Calu3 (cell line): ENCODE measurements at regions not wholly inside any gene's neighbourhood (a gene's known extent, or its start where the extent isn't known, plus 50 kb on each side); places are given as distances from the start of the nearest gene placed in this dataset.
A peak's percentile ranks its signal among the peaks of the same experiment; 100 is the strongest.

Source experiments
- BruUV-seq: library from RNA; stranded (reverse); fragments of 400-500 nt; replicated peaks from 2 replicates; lab custom pipeline; 2021; lab: Mats Ljungman, UMichigan
- CTCF ChIA-PET: fragments of 300-600 bp; sonication (Branson Sonifier 250); formaldehyde crosslinking; loops from one replicate; lab custom pipeline; 2022; ENCODE audit warnings: antibody characterized with exemption; lab: Charles Lee
- DNase-seq: peaks from one replicate; pipeline ENCODE4 v3.0.0; 2022
- H3K27ac Mint-ChIP-seq: one replicate; pipeline ENCODE4 v1.8.0; 2022; ENCODE audit warnings: mixed read lengths; ENCODE audit not compliant: unreplicated experiment
- H3K27me3 Mint-ChIP-seq: one replicate; pipeline ENCODE4 v1.8.0; 2022; ENCODE audit warnings: mixed read lengths; ENCODE audit not compliant: unreplicated experiment
- H3K36me3 Mint-ChIP-seq: one replicate; pipeline ENCODE4 v1.8.0; 2022; ENCODE audit warnings: mild to moderate bottlenecking, moderate library complexity, mixed read lengths; ENCODE audit not compliant: insufficient read depth, unreplicated experiment
- H3K4me1 Mint-ChIP-seq: one replicate; pipeline ENCODE4 v1.8.0; 2022; ENCODE audit warnings: mild to moderate bottlenecking, low read depth, mixed read lengths; ENCODE audit not compliant: unreplicated experiment
- H3K4me3 Mint-ChIP-seq: one replicate; pipeline ENCODE4 v1.8.0; 2022; ENCODE audit warnings: mild to moderate bottlenecking, low read depth, moderate library complexity, mixed read lengths; ENCODE audit not compliant: unreplicated experiment
- H3K9me3 Mint-ChIP-seq: one replicate; pipeline ENCODE4 v1.8.0; 2022; ENCODE audit warnings: low read depth, mixed read lengths; ENCODE audit not compliant: unreplicated experiment
- CTCF ChIP-seq: fragments of 200-600 bp; IDR thresholded peaks from one replicate; pipeline ENCODE4 v1.8.0; 2022; ENCODE audit warnings: antibody characterized with exemption; ENCODE audit not compliant: unreplicated experiment
- intact Hi-C: fragments of 100-400 bp; cut with micrococcal nuclease; formaldehyde crosslinking; loops from one replicate; pipeline ENCODE4 v1.10.0; 2022; ENCODE audit not compliant: unreplicated experiment

GRCh38 chr11:22516111-22516510, 109.5 kb downstream of the FANCF start:
- Mint-ChIP-seq H3K4me1 (peaks cover 4% of the 10 kb centered on the region), H3K27ac (no peak overlapping the region), H3K9me3 (no peaks in the 10 kb centered on the region), H3K4me3 (no peak overlapping the region), H3K36me3 (no peaks in the 10 kb centered on the region), H3K27me3 (no peaks in the 10 kb centered on the region)
- no peak for TF ChIP-seq CTCF
- DNase-seq, result no peak
- intact Hi-C loops, result no loop called here
- CTCF ChIA-PET, result interaction anchor here (0.7 kb wide), 1 partner anchor 48 kb away, joined by 3 read pairs; no protein-coding TSS in a partner anchor
- no TSS peak for BruUV-seq

GRCh38 chr11:22512457-22512856, 113.2 kb downstream of the FANCF start:
- Mint-ChIP-seq H3K4me1 (peaks cover 14% of the 10 kb centered on the region), H3K9me3 (no peaks in the 10 kb centered on the region), H3K27ac (no peak overlapping the region), H3K36me3 (no peaks in the 10 kb centered on the region), H3K4me3 (no peak overlapping the region), H3K27me3 (no peaks in the 10 kb centered on the region)
- no TSS peak for BruUV-seq
- no peak for DNase-seq
- intact Hi-C loops, result no loop called here
- no peak for TF ChIP-seq CTCF
- CTCF ChIA-PET, result no interaction called here

- Mint-ChIP-seq H3K4me3 (no peak overlapping the region), H3K9me3 (no peaks in the 10 kb centered on the region), H3K4me1 (peaks cover 14% of the 10 kb centered on the region), H3K27ac (peak overlapping the region; percentile 5), H3K36me3 (no peaks in the 10 kb centered on the region), H3K27me3 (no peaks in the 10 kb centered on the region)
- peak; percentile 4 for DNase-seq
- intact Hi-C loops, result no loop called here
- no peak for TF ChIP-seq CTCF
- CTCF ChIA-PET, result interaction anchor here (0.7 kb wide), 1 partner anchor 29 kb away, joined by 3 read pairs; no protein-coding TSS in a partner anchor
- no TSS peak for BruUV-seq
These were observed 114.9 kb downstream of the FANCF start for GRCh38 chr11:22510741-22511140.

GRCh38 chr11:22510010-22510409, 115.6 kb downstream of the FANCF start:
- CTCF ChIA-PET, result no interaction called here
- no peak for DNase-seq
- BruUV-seq, result no TSS peak
- no peak for TF ChIP-seq CTCF
- H3K27ac Mint-ChIP-seq, result no peak overlapping the region
- H3K4me3 Mint-ChIP-seq, result no peak overlapping the region
- H3K36me3 Mint-ChIP-seq, result no peaks in the 10 kb centered on the region
- intact Hi-C loops, result no loop called here
- peaks cover 14% of the 10 kb centered on the region for H3K4me1 Mint-ChIP-seq
- H3K27me3 Mint-ChIP-seq, result no peaks in the 10 kb centered on the region
- H3K9me3 Mint-ChIP-seq, result no peaks in the 10 kb centered on the region
